ENCODE measurements at regions not wholly inside any gene's neighbourhood (a gene's known extent, or its start where the extent isn't known, plus 50 kb on each side); places are given as distances from the start of the nearest gene placed in this dataset.

DNA sequence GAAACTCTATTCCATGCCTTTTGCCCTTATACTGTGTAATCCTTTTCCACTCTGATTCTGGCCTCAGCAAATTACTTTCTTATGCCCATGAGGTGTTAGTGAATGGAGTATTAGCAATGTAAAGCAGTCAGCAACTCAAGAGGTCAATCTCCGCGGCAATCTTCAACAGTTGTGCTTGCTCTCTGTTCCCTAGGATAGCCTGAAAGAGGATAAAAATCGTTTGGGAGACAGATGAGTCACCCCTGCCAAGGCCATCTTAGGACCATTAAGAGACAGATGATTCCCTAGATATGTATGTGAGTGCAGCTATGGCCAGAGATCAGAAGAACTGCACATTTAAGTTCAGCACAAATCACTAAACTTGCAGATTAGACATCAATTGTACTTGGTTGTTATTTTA, 1145.8 kb downstream of the GALC start (continued):
- TF ChIP-seq, protein P1, sequence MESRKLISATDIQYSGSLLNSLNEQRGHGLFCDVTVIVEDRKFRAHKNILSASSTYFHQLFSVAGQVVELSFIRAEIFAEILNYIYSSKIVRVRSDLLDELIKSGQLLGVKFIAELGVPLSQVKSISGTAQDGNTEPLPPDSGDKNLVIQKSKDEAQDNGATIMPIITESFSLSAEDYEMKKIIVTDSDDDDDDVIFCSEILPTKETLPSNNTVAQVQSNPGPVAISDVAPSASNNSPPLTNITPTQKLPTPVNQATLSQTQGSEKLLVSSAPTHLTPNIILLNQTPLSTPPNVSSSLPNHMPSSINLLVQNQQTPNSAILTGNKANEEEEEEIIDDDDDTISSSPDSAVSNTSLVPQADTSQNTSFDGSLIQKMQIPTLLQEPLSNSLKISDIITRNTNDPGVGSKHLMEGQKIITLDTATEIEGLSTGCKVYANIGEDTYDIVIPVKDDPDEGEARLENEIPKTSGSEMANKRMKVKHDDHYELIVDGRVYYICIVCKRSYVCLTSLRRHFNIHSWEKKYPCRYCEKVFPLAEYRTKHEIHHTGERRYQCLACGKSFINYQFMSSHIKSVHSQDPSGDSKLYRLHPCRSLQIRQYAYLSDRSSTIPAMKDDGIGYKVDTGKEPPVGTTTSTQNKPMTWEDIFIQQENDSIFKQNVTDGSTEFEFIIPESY (IDR thresholded peaks at IDR 0.05) = no peak
- TF ChIP-seq, protein P2, sequence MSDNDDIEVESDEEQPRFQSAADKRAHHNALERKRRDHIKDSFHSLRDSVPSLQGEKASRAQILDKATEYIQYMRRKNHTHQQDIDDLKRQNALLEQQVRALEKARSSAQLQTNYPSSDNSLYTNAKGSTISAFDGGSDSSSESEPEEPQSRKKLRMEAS (IDR thresholded peaks at IDR 0.05) = no peak

DNA sequence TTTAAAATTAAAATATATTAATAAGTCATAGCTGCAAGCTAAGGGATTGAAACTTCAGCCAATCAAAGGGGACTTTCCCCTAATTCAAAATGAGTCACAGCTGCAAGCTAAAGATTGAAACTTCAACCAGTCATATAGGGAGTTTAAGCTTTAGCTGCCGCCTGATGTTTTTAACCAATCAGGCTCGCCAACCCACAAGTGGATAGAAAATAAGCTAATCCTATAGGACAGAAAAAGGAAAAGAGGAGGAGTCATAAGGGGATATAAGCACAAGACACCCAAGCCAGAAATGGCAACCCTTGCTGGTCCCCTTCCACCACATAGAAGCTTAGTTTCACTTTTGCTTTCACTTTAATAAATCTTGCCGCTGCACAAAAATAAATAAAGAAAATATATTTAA, 1154.6 kb downstream of the GALC start:
- DNase-seq (ENCODE audit: low spot score) = no peak
- TF ChIP-seq HNF4G (IDR thresholded peaks at IDR 0.05) (no peak), SP1 (IDR thresholded peaks at IDR 0.05) (no peak), RXRA (IDR thresholded peaks at IDR 0.05) (no peak), EGR1 (IDR thresholded peaks at IDR 0.05; ENCODE audit: low read depth in 2 of 2) (no peak), GABPA (IDR thresholded peaks at IDR 0.05 in 1 of 2, conservative IDR thresholded peaks at IDR 0.05 in 1 of 2) (no peak), HNF4A (conservative IDR thresholded peaks at IDR 0.05) (no peak), TAF1 (conservative IDR thresholded peaks at IDR 0.05) (no peak)
- TF ChIP-seq, protein P1 (IDR thresholded peaks at IDR 0.05) = no peak
- TF ChIP-seq, protein P3, sequence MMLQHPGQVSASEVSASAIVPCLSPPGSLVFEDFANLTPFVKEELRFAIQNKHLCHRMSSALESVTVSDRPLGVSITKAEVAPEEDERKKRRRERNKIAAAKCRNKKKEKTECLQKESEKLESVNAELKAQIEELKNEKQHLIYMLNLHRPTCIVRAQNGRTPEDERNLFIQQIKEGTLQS (IDR thresholded peaks at IDR 0.05) = no peak
- TF ChIP-seq, protein P2 (IDR thresholded peaks at IDR 0.05) = no peak
- Histone ChIP-seq H3K27ac (ENCODE audit: low read depth in 1 of 2, low read length in 2 of 2) (no peak overlapping the region), H3K4me3 (ENCODE audit: low read depth in 1 of 3, low read length in 3 of 3) (no peak overlapping the region), H3K4me1 (ENCODE audit: control insufficient read depth in 4 of 4, insufficient read depth in 4 of 4, low read length in 3 of 4) (no peaks in the 10 kb centered on the region), H3K9ac (ENCODE audit: low read depth in 1 of 2, low read length in 2 of 2) (no peak overlapping the region), H3K36me3 (ENCODE audit: control insufficient read depth in 4 of 4, insufficient read depth in 3 of 4, low read depth in 1 of 4, low read length in 3 of 4) (no peaks in the 10 kb centered on the region), H3K27me3 (ENCODE audit: control insufficient read depth in 4 of 4, insufficient read depth in 4 of 4, low read length in 3 of 4) (no peaks in the 10 kb centered on the region), H3K9me3 (ENCODE audit: control insufficient read depth in 4 of 4, low read length in 3 of 4) (no peaks in the 10 kb centered on the region)
- 87% methylated on average over 3 of the region's 3 CpGs for WGBS

DNA sequence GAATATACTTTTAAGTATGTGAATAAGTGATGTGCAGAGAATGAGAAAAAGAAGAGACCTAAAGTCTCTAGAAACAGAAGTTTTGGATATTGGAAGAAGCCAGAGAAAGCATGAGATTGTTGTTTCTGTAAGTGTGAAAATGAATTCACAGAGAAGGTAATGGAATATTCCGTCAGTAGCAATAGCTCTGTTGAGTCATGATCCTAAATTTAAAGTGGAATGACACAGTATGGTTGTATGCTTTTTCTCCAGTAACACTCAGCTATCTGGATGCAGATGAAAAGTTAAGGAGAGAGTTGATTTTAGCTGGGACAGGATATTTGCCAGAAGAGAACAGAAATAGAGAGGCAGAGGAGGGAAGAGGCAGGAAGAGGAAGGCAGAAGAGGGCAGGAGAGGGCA, 1166.3 kb downstream of the GALC start:
- H3K9me3 ChIP-seq (ENCODE audit: control insufficient read depth in 4 of 4, low read length in 3 of 4) = no peaks in the 10 kb centered on the region
- no peak overlapping the region for H3K9ac ChIP-seq (ENCODE audit: low read depth in 1 of 2, low read length in 2 of 2)
- TF ChIP-seq SP1 (IDR thresholded peaks at IDR 0.05) (no peak), EGR1 (IDR thresholded peaks at IDR 0.05; ENCODE audit: low read depth in 2 of 2) (no peak), TAF1 (conservative IDR thresholded peaks at IDR 0.05) (no peak), RXRA (IDR thresholded peaks at IDR 0.05) (no peak), YY1 (IDR thresholded peaks at IDR 0.05) (no peak), GABPA (IDR thresholded peaks at IDR 0.05 in 1 of 2, conservative IDR thresholded peaks at IDR 0.05 in 1 of 2) (no peak), FOXA1 (IDR thresholded peaks at IDR 0.05) (no peak), JUND (IDR thresholded peaks at IDR 0.05) (no peak), HNF4G (IDR thresholded peaks at IDR 0.05) (no peak), NR2F2 (IDR thresholded peaks at IDR 0.05) (no peak), HNF4A (conservative IDR thresholded peaks at IDR 0.05) (no peak)
- TF ChIP-seq, protein P2 (IDR thresholded peaks at IDR 0.05) = no peak
- TF ChIP-seq, protein P4, sequence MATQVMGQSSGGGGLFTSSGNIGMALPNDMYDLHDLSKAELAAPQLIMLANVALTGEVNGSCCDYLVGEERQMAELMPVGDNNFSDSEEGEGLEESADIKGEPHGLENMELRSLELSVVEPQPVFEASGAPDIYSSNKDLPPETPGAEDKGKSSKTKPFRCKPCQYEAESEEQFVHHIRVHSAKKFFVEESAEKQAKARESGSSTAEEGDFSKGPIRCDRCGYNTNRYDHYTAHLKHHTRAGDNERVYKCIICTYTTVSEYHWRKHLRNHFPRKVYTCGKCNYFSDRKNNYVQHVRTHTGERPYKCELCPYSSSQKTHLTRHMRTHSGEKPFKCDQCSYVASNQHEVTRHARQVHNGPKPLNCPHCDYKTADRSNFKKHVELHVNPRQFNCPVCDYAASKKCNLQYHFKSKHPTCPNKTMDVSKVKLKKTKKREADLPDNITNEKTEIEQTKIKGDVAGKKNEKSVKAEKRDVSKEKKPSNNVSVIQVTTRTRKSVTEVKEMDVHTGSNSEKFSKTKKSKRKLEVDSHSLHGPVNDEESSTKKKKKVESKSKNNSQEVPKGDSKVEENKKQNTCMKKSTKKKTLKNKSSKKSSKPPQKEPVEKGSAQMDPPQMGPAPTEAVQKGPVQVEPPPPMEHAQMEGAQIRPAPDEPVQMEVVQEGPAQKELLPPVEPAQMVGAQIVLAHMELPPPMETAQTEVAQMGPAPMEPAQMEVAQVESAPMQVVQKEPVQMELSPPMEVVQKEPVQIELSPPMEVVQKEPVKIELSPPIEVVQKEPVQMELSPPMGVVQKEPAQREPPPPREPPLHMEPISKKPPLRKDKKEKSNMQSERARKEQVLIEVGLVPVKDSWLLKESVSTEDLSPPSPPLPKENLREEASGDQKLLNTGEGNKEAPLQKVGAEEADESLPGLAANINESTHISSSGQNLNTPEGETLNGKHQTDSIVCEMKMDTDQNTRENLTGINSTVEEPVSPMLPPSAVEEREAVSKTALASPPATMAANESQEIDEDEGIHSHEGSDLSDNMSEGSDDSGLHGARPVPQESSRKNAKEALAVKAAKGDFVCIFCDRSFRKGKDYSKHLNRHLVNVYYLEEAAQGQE (IDR thresholded peaks at IDR 0.05) = no peak
- H3K36me3 ChIP-seq (ENCODE audit: control insufficient read depth in 4 of 4, insufficient read depth in 3 of 4, low read depth in 1 of 4, low read length in 3 of 4) = no peaks in the 10 kb centered on the region
- no peak overlapping the region for H3K4me3 ChIP-seq (ENCODE audit: low read depth in 1 of 3, low read length in 3 of 3)
- no peak overlapping the region for H3K27ac ChIP-seq (ENCODE audit: low read depth in 1 of 2, low read length in 2 of 2)
- WGBS = 39% methylated on average over 1 of the region's 1 CpG
- no peak for DNase-seq (ENCODE audit: low spot score)
- H3K27me3 ChIP-seq (ENCODE audit: control insufficient read depth in 4 of 4, insufficient read depth in 4 of 4, low read length in 3 of 4) = no peaks in the 10 kb centered on the region
- H3K4me1 ChIP-seq (ENCODE audit: control insufficient read depth in 4 of 4, insufficient read depth in 4 of 4, low read length in 3 of 4) = no peaks in the 10 kb centered on the region
